Fibroblast of upper back skin (primary cell): ENCODE measurements at regions not wholly inside any gene's neighbourhood (a gene's known extent, or its start where the extent isn't known, plus 50 kb on each side); places are given as distances from the start of the nearest gene placed in this dataset.

Source experiments
- DNase-seq: peaks from one replicate; pipeline ENCODE4 v3.0.0-alpha.2; 2013

DNA sequence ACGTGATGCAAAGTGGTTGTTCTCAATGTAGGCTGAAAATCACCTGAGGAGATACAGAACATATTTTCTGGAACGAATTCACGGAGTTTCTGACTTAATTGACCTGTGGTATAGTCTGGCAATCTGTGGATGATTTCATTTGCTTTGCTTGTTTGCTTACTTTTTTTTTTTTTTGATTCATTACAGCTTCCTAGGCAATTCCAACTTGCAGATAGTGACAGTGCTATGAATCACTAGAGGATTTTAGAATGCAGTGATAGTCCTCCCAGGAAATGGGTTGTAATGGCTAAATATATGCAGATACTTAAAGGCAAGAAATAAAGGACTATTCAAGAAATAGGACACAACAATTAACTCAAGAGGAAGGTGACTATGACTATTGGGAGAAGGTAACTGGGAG, 1378.1 kb upstream of the PRMT6 start:
- no peak for DNase-seq

DNA sequence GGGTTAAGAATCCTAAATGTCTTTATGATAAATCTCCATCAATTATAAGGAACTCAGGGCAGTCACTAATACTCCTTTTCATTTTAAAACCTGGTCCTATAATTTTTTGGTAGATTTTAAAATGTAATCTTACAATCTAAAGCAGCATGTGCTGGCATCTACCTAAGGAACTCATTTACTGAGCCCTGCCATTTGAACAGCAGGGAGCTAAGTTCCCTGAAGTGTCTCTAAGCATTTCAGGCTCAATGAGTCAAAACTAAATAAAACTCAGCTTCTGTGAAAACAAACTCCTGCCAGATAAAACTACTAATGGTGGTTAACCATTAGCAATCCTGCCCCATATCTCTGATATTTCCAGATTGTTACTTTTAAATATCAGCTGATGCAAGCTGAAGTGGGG, 1371.8 kb upstream of the PRMT6 start:
- DNase-seq = no peak

- no peak for DNase-seq
Observed at GRCh38 chr1:105686026-105686425, 1370.4 kb upstream of the PRMT6 start.

DNA sequence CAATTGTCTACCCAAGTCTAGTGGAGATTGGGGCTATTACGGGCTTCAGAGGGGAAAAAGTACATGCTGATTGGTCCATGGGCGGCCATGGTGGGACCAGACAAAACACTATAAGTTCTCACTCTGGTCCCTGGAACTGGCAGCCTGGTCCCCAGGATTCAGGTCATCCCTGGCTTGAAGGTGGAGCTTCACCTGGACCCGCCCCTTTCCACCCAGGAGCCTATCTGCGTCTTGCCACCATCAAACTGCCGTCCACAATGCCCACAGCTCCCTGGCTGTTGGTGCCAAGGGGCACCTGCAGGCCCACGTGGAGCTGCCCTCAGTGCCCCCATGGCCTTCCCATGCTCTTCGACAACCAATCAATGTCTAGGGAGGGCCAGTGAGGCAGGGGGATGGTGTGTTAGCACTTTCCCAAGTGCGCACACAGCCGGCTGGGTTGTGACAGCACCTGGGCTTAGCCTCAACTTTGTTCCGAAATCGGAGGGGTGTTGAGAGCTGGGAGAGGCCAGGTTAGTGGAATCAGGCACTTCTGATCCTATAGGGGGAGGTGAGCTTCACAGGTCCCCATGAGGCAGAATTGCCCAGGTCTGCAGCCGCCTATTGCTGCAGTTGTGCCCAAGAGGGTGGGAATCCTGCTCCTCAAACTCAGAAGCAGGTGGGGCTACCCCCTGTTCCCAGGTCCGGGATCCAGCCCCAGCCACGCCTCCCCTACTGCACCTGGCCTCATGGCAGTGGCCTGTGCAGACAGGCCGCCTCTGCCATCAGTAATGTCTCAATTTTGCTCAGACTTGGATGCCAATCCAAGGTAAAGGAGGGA, 1369.4 kb upstream of the PRMT6 start:
- DNase-seq = no peak

- DNase-seq = no peak
Observed at GRCh38 chr1:105700723-105701122, 1355.8 kb upstream of the PRMT6 start.

DNA sequence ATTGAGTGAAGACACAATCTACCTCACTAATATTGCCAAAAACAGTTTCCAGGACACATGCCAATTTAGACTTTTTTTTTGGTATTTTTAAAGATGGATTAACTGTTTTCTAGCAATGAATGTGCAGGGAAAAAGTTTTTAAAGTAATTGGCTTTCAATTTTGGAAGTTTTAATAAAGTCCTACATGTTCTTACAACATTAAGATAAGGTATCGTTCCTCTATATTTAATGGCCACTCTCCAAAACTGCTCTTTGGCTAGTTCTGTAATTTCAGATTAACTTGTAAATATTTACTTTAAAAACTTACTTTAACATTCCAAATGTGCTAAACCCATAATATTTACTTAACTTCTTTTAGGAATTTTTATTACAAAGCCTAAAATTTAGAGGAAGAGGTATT, 1332.2 kb upstream of the PRMT6 start:
- DNase-seq = no peak

GRCh38 chr1:105730701-105731100, 1325.8 kb upstream of the PRMT6 start:
- no peak for DNase-seq

- no peak for DNase-seq
Observed at GRCh38 chr1:105736349-105736748, 1320.1 kb upstream of the PRMT6 start.

DNA sequence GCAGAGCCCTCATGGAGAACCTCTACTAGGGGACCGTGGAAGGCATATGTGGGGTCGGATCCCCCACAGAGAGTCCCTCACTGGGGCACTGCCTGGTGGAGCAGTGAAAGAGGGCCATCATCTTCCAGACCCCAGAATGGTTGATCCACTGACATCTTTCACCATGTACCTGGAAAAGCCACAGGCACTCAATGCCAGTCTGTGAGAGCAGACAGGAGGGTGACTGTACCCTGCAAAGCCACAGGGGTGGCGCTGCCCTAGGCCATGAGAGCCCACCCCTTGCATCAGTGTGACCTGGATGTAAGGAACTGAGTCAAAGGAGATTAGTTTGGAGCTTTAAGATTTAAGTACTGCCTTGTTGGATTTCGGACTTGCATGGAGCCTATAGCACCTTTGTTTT, 1276.7 kb upstream of the PRMT6 start:
- no peak for DNase-seq

DNA sequence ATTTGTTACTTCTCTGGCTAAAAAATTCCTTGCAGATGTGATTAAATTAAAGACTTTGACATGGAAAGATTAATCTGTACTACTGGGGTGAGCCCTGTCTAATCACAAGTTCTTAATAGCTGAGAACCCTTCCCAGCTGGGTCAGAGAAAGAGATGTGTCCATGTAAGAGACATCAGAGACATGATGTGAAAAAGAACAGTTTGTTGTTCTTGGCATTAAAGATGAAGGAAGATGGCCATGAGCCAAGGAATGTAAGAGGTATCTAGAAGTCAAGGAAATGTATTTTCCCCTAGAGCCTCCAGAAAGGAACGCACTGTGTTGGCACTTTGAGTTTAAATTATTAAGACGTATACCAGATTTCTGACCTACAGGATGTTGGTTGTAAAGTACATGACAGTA, 1271.5 kb upstream of the PRMT6 start:
- DNase-seq = no peak

GRCh38 chr1:105793536-105794146, 1262.8 kb upstream of the PRMT6 start:
- DNase-seq = peak; percentile 40

- no peak for DNase-seq
Observed at GRCh38 chr1:105795741-105796140, 1260.7 kb upstream of the PRMT6 start.

GRCh38 chr1:105830571-105831146, 1225.8 kb upstream of the PRMT6 start:
- no peak for DNase-seq

GRCh38 chr1:105838071-105838470, 1218.4 kb upstream of the PRMT6 start:
- DNase-seq = no peak

GRCh38 chr1:105865546-105865945, 1190.9 kb upstream of the PRMT6 start:
- no peak for DNase-seq

GRCh38 chr1:105872817-105873216, 1183.7 kb upstream of the PRMT6 start:
- DNase-seq = no peak

- no peak for DNase-seq
Observed at GRCh38 chr1:105874621-105875020, 1181.9 kb upstream of the PRMT6 start.

DNA sequence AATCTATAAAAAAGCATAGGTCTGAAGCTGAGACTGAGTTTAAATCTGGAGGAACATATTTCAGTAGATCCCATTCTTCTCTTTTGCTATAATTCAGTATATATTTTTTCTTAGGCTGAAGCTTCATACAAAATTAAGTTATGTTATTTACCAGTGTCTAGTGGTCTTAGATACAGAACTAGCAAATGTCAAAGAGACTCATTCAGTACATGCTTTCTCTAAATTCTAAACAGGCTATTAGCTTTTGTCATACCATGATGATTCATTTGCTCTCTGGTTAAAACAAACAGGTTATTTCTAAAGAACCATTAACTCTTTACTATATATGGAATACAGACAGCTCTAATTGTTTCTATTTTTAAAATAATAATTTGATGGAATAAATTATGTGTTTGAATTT, 1170.2 kb upstream of the PRMT6 start:
- no peak for DNase-seq

DNA sequence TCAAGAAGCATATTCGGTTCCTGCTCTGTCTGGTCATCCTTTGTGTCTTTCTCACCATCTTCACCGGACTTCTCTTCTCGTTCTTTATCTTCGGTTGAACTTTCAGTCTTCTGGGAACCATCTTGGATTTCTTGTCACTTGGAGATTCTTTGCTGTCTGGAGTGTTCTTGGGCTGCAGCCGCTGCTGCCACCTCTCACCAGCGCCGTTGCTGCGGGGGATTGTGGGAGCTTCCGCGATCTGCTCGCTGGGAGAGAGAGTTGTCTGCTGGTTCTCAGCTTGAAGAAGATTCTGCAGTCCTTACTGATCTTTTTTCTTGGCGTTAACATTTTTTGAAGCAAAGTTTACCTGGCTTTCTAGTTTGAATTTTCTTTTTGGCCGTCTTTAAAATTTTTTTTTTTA, 1165.2 kb upstream of the PRMT6 start:
- no peak for DNase-seq

- DNase-seq = peak; percentile 11
Observed at GRCh38 chr1:105894006-105894405, 1162.5 kb upstream of the PRMT6 start.

GRCh38 chr1:105909811-105910210, 1146.7 kb upstream of the PRMT6 start:
- no peak for DNase-seq

GRCh38 chr1:105914403-105914802, 1142.1 kb upstream of the PRMT6 start:
- DNase-seq = no peak

DNA sequence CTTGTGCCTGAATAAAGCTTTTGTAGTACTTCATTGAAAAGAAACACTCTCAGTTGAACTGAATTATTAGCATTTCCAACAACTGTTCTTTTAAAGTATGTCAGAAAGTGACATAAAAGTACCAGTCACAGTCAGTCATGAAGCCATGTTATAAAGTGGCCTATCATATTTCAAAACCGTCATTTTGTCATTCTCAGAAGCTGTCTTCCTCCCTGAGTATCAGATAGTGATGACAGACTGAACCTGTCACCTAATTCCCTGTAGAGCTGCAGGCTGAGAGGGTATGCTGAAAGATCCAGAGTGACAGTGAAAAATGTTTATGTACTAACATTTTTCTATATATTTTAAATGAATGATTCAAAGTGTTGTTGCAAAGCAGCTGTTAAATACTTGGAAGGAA, 1121.7 kb upstream of the PRMT6 start:
- DNase-seq = no peak

DNA sequence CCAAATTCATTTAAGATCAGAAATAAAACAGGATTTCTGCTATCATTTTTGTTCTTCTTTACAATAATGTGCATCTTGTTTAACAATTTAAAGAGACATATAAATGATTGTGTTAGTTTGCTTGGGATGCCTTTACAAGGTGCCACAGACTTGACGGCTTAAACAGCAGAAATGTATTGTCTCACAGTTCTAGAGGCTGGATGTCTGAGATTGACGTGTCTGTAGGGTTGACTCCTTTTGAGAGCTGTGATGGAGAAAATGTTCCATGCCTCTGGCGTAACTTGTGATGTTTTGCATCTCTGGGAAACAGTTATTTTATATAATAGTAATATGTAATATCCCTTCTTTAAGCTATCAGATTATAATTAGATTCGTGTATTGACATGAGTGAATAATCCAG, 1091.6 kb upstream of the PRMT6 start:
- DNase-seq = no peak
